Fibroblast of pulmonary artery (primary cell): ENCODE measurements at regions not wholly inside any gene's neighbourhood (a gene's known extent, or its start where the extent isn't known, plus 50 kb on each side); places are given as distances from the start of the nearest gene placed in this dataset.

Experiments
- DNase-seq: peaks from one replicate; pipeline ENCODE4 v3.0.0-alpha.2; 2010; ENCODE audit warnings: low read depth
- H3K4me3 ChIP-seq: replicated peaks from 2 replicates; pipeline ENCODE4 v1.5.1; 2011; ENCODE audit warnings: low read depth, mild to moderate bottlenecking, control low read depth, low read length, moderate library complexity
- CTCF ChIP-seq: IDR thresholded peaks from 2 replicates; pipeline ENCODE4 v1.5.1; 2011; ENCODE audit warnings: mild to moderate bottlenecking, control low read depth, low read length, inconsistent platforms; ENCODE audit errors: missing control alignments

- H3K4me3 ChIP-seq: no peak overlapping the region
- DNase-seq: no peak
- TF ChIP-seq CTCF: no peak
Measured at GRCh38 chr3:111318289-111318688, 223.7 kb upstream of the CD96 start.

GRCh38 chr3:111319598-111319997 lies 222.4 kb upstream of the CD96 start:
- no peak for TF ChIP-seq CTCF
- DNase-seq: no peak
- no peak overlapping the region for H3K4me3 ChIP-seq

GRCh38 chr3:111321786-111322185 lies 220.2 kb upstream of the CD96 start:
- no peak for DNase-seq
- TF ChIP-seq CTCF: no peak
- H3K4me3 ChIP-seq: no peak overlapping the region

- no peak overlapping the region for H3K4me3 ChIP-seq
- DNase-seq: no peak
- TF ChIP-seq CTCF: no peak
Measured at GRCh38 chr3:111323019-111323418, 219.0 kb upstream of the CD96 start.

- TF ChIP-seq CTCF: no peak
- DNase-seq: no peak
- no peak overlapping the region for H3K4me3 ChIP-seq
Measured at GRCh38 chr3:111324151-111324550, 217.8 kb upstream of the CD96 start.

GRCh38 chr3:111324645-111325044 lies 217.4 kb upstream of the CD96 start:
- H3K4me3 ChIP-seq: no peak overlapping the region
- DNase-seq: no peak
- no peak for TF ChIP-seq CTCF

- H3K4me3 ChIP-seq: no peak overlapping the region
- TF ChIP-seq CTCF: no peak
- DNase-seq: no peak
Measured at GRCh38 chr3:111325160-111325718, 216.8 kb upstream of the CD96 start.
